WTC11 (cell line): ENCODE measurements at regions not wholly inside any gene's neighbourhood (a gene's known extent, or its start where the extent isn't known, plus 50 kb on each side); places are given as distances from the start of the nearest gene placed in this dataset.

Experiments used
- ATF6 ChIP-seq: sonication (generic); formaldehyde crosslinking; IDR thresholded peaks from 2 replicates; pipeline ENCODE4 v1.8.1; 2023; ENCODE audit warnings: mild to moderate bottlenecking, missing genetic modification reagents
- CTCF ChIP-seq: fragments of 200-600 bp; IDR thresholded peaks from 2 replicates; pipeline ENCODE4 v1.8.0; 2022; ENCODE audit warnings: antibody characterized with exemption
- IRF2 ChIP-seq: sonication (generic); formaldehyde crosslinking; IDR thresholded peaks from 2 replicates; pipeline ENCODE4 v1.8.0; 2022; ENCODE audit warnings: low read depth, missing genetic modification reagents, borderline replicate concordance
- JUN ChIP-seq: sonication (generic); formaldehyde crosslinking; IDR thresholded peaks from 2 replicates; pipeline ENCODE4 v1.8.0; 2023; ENCODE audit warnings: mild to moderate bottlenecking, missing genetic modification reagents
- RORB ChIP-seq: fragments of 250-450 bp; sonication (Bioruptor Pico); IDR thresholded peaks from 2 replicates; pipeline ENCODE4 v1.9.0; 2021; ENCODE audit warnings: mild to moderate bottlenecking
- SMAD3 ChIP-seq: sonication (generic); formaldehyde crosslinking; IDR thresholded peaks from 2 replicates; pipeline ENCODE4 v1.8.0; 2022; ENCODE audit warnings: missing genetic modification reagents, mild to moderate bottlenecking, borderline replicate concordance
- TCF7 ChIP-seq: sonication (generic); formaldehyde crosslinking; IDR thresholded peaks from 2 replicates; pipeline ENCODE4 v1.8.0; 2022; ENCODE audit warnings: mild to moderate bottlenecking, low read depth, missing genetic modification reagents, moderate library complexity
- TEAD4 ChIP-seq: sonication (generic); formaldehyde crosslinking; IDR thresholded peaks from 2 replicates; pipeline ENCODE4 v1.8.0; 2022; ENCODE audit warnings: mild to moderate bottlenecking, missing genetic modification reagents
- ZNF138 ChIP-seq: sonication (generic); formaldehyde crosslinking; conservative IDR thresholded peaks from 2 replicates; pipeline ENCODE4 v1.8.1; 2022; ENCODE audit warnings: mild to moderate bottlenecking, moderate library complexity, missing genetic modification reagents

GRCh38 chr18:56509656-56510055, 128.7 kb downstream of the TXNL1 start:
- no peak for TF ChIP-seq SMAD3 (CRISPR knock-in tag)
- TF ChIP-seq IRF2 (CRISPR knock-in tag), result no peak
- TF ChIP-seq ATF6 (CRISPR knock-in tag), result no peak
- no peak for TF ChIP-seq ZNF138 (CRISPR knock-in tag)
- TF ChIP-seq CTCF, result no peak
- TF ChIP-seq RORB (CRISPR knock-in tag), result no peak
- no peak for TF ChIP-seq TEAD4 (CRISPR knock-in tag)
- no peak for TF ChIP-seq JUN (CRISPR knock-in tag)
- TF ChIP-seq TCF7 (CRISPR knock-in tag), result no peak
